Right atrium auricular region (tissue), 2 donors: ENCODE measurements at regions not wholly inside any gene's neighbourhood (a gene's known extent, or its start where the extent isn't known, plus 50 kb on each side); places are given as distances from the start of the nearest gene placed in this dataset.

Experiments used
- DNase-seq: peaks from one replicate; pipeline ENCODE4 v3.0.0-alpha.2; 2019; ENCODE audit warnings: low spot score
- H3K27ac ChIP-seq, 2 donors: fragments of 200-600 bp; sonication (generic); 1 replicate in 1 of 2; 2 replicates in 1 of 2; pipeline ENCODE4 v1.5.1; 2016 to 2019
- H3K27me3 ChIP-seq, 2 donors: fragments of 200-600 bp; sonication (generic); one replicate each; pipeline versions ENCODE4 v1.5.1 to v1.6.0; 2017 to 2019
- H3K36me3 ChIP-seq: fragments of 200-600 bp; sonication (generic); one replicate; pipeline ENCODE4 v1.5.1; 2016
- H3K4me1 ChIP-seq, 2 donors: fragments of 200-600 bp; sonication (generic); one replicate each; pipeline versions ENCODE4 v1.5.1 to v1.6.0; 2017 to 2019
- H3K4me3 ChIP-seq, 2 donors: fragments of 200-600 bp; sonication (generic); 1 replicate in 1 of 2; 2 replicates in 1 of 2; pipeline ENCODE4 v1.5.1; 2017 to 2019; ENCODE audit warnings: mild to moderate bottlenecking in 1 of 2, moderate library complexity in 1 of 2
- H3K9me3 ChIP-seq, 2 donors: fragments of 200-600 bp; sonication (generic); one replicate each; pipeline ENCODE4 v1.5.1; 2019
- CTCF ChIP-seq, 2 donors: fragments of 200-600 bp; sonication (generic); IDR thresholded peaks; one replicate each; pipeline ENCODE4 v1.5.1; 2019; ENCODE audit warnings: antibody characterized with exemption in 2 of 2

GRCh38 chr11:57103899-57104605 is 77.7 kb upstream of the LRRC55 start:
- Histone ChIP-seq H3K4me3 (no peak overlapping the region), H3K9me3 (peaks cover 0 to 12% of the 10 kb centered on the region in 2 donors), H3K27ac (no peak overlapping the region), H3K4me1 (peaks cover 0 to 11% of the 10 kb centered on the region in 2 donors), H3K27me3 (no peaks in the 10 kb centered on the region), H3K36me3 (no peaks in the 10 kb centered on the region)
- no peak for DNase-seq
- TF ChIP-seq CTCF (IDR thresholded peaks at IDR 0.05): no peak

- no peaks in the 10 kb centered on the region for H3K27me3 ChIP-seq
- H3K4me3 ChIP-seq: no peak overlapping the region
- no peak for TF ChIP-seq CTCF (IDR thresholded peaks at IDR 0.05)
- peaks cover 0 to 12% of the 10 kb centered on the region in 2 donors for H3K9me3 ChIP-seq
- H3K27ac ChIP-seq: no peak overlapping the region
- no peaks in the 10 kb centered on the region for H3K36me3 ChIP-seq
- no peak for DNase-seq
- no peaks in the 10 kb centered on the region for H3K4me1 ChIP-seq
These were observed 72.4 kb upstream of the LRRC55 start for GRCh38 chr11:57109331-57109730.

- Histone ChIP-seq H3K27ac (no peak overlapping the region), H3K4me3 (no peak overlapping the region), H3K4me1 (no peaks in the 10 kb centered on the region), H3K9me3 (peaks cover 0 to 12% of the 10 kb centered on the region in 2 donors), H3K36me3 (no peaks in the 10 kb centered on the region), H3K27me3 (no peaks in the 10 kb centered on the region)
- no peak for DNase-seq
- no peak for TF ChIP-seq CTCF (IDR thresholded peaks at IDR 0.05)
These were observed 70.1 kb upstream of the LRRC55 start for GRCh38 chr11:57111619-57112018.

GRCh38 chr11:57116654-57117053 is 65.1 kb upstream of the LRRC55 start:
- Histone ChIP-seq H3K4me1 (no peaks in the 10 kb centered on the region), H3K4me3 (no peak overlapping the region), H3K27me3 (no peaks in the 10 kb centered on the region), H3K9me3 (no peaks in the 10 kb centered on the region), H3K27ac (no peak overlapping the region), H3K36me3 (no peaks in the 10 kb centered on the region)
- no peak for DNase-seq
- peak; percentile 37 to 68 for TF ChIP-seq CTCF (IDR thresholded peaks at IDR 0.05)

- no peak for TF ChIP-seq CTCF (IDR thresholded peaks at IDR 0.05)
- Histone ChIP-seq H3K4me1 (no peaks in the 10 kb centered on the region), H3K9me3 (no peaks in the 10 kb centered on the region), H3K27me3 (no peaks in the 10 kb centered on the region), H3K36me3 (no peaks in the 10 kb centered on the region), H3K27ac (no peak overlapping the region), H3K4me3 (no peak overlapping the region)
- no peak for DNase-seq
These were observed 61.4 kb upstream of the LRRC55 start for GRCh38 chr11:57120192-57120965.
